ENCODE measurements at regions not wholly inside any gene's neighbourhood (a gene's known extent, or its start where the extent isn't known, plus 50 kb on each side); places are given as distances from the start of the nearest gene placed in this dataset.
"Not testable (repeated sequence)": the region's sequence is repeated elsewhere in the genome, so short reads cannot be mapped to it uniquely, and the experiment has no call there.

- no peaks in the 10 kb centered on the region for H3K36me3 ChIP-seq (ENCODE audit: low read depth)
- no peak overlapping the region for H3K27ac ChIP-seq (ENCODE audit: poor library complexity, severe bottlenecking)
- H3K27me3 ChIP-seq (ENCODE audit: insufficient read depth, poor library complexity, severe bottlenecking): no peaks in the 10 kb centered on the region
- DNase-seq (ENCODE audit: low spot score) (no peak), ATAC-seq (ENCODE audit: low read depth) (no peak)
- no peak overlapping the region for H3K4me3 ChIP-seq (ENCODE audit: severe bottlenecking)
- TF ChIP-seq CTCF (IDR thresholded peaks at IDR 0.05; ENCODE audit: poor library complexity, severe bottlenecking): no peak
- no peaks in the 10 kb centered on the region for H3K4me1 ChIP-seq (ENCODE audit: insufficient read depth, poor library complexity, severe bottlenecking)
- no peaks in the 10 kb centered on the region for H3K9me3 ChIP-seq (ENCODE audit: severe bottlenecking)
Measured at GRCh38 chr11:42806191-42806590, 505.6 kb upstream of the API5 start.

- H3K27ac ChIP-seq (ENCODE audit: poor library complexity, severe bottlenecking): no peak overlapping the region
- H3K36me3 ChIP-seq (ENCODE audit: low read depth): no peaks in the 10 kb centered on the region
- no peaks in the 10 kb centered on the region for H3K9me3 ChIP-seq (ENCODE audit: severe bottlenecking)
- H3K4me3 ChIP-seq (ENCODE audit: severe bottlenecking): no peak overlapping the region
- H3K27me3 ChIP-seq (ENCODE audit: insufficient read depth, poor library complexity, severe bottlenecking): no peaks in the 10 kb centered on the region
- H3K4me1 ChIP-seq (ENCODE audit: insufficient read depth, poor library complexity, severe bottlenecking): no peaks in the 10 kb centered on the region
- no peak for ATAC-seq (ENCODE audit: low read depth)
- no peak for DNase-seq (ENCODE audit: low spot score)
- TF ChIP-seq CTCF (IDR thresholded peaks at IDR 0.05; ENCODE audit: poor library complexity, severe bottlenecking): no peak
Measured at GRCh38 chr11:42812361-42812760, 499.4 kb upstream of the API5 start.

GRCh38 chr11:42812960-42813359, 498.8 kb upstream of the API5 start:
- no peak overlapping the region for H3K4me3 ChIP-seq (ENCODE audit: severe bottlenecking)
- H3K27ac ChIP-seq (ENCODE audit: poor library complexity, severe bottlenecking): no peak overlapping the region
- no peaks in the 10 kb centered on the region for H3K9me3 ChIP-seq (ENCODE audit: severe bottlenecking)
- DNase-seq (ENCODE audit: low spot score) (no peak), ATAC-seq (ENCODE audit: low read depth) (no peak)
- no peak for TF ChIP-seq CTCF (IDR thresholded peaks at IDR 0.05; ENCODE audit: poor library complexity, severe bottlenecking)
- H3K4me1 ChIP-seq (ENCODE audit: insufficient read depth, poor library complexity, severe bottlenecking): no peaks in the 10 kb centered on the region
- H3K36me3 ChIP-seq (ENCODE audit: low read depth): no peaks in the 10 kb centered on the region
- no peaks in the 10 kb centered on the region for H3K27me3 ChIP-seq (ENCODE audit: insufficient read depth, poor library complexity, severe bottlenecking)

GRCh38 chr11:42816471-42816870, 495.3 kb upstream of the API5 start:
- Histone ChIP-seq H3K27ac (ENCODE audit: poor library complexity, severe bottlenecking) (no peak overlapping the region), H3K4me3 (ENCODE audit: severe bottlenecking) (no peak overlapping the region), H3K36me3 (ENCODE audit: low read depth) (no peaks in the 10 kb centered on the region), H3K4me1 (ENCODE audit: insufficient read depth, poor library complexity, severe bottlenecking) (no peaks in the 10 kb centered on the region), H3K27me3 (ENCODE audit: insufficient read depth, poor library complexity, severe bottlenecking) (no peaks in the 10 kb centered on the region), H3K9me3 (ENCODE audit: severe bottlenecking) (no peaks in the 10 kb centered on the region)
- no peak for ATAC-seq (ENCODE audit: low read depth)
- TF ChIP-seq CTCF (IDR thresholded peaks at IDR 0.05; ENCODE audit: poor library complexity, severe bottlenecking): no peak
- no peak for DNase-seq (ENCODE audit: low spot score)

- Histone ChIP-seq H3K36me3 (ENCODE audit: low read depth) (no peaks in the 10 kb centered on the region), H3K27ac (ENCODE audit: poor library complexity, severe bottlenecking) (no peak overlapping the region), H3K9me3 (ENCODE audit: severe bottlenecking) (no peaks in the 10 kb centered on the region), H3K4me1 (ENCODE audit: insufficient read depth, poor library complexity, severe bottlenecking) (no peaks in the 10 kb centered on the region), H3K27me3 (ENCODE audit: insufficient read depth, poor library complexity, severe bottlenecking) (no peaks in the 10 kb centered on the region), H3K4me3 (ENCODE audit: severe bottlenecking) (no peak overlapping the region)
- no peak for TF ChIP-seq CTCF (IDR thresholded peaks at IDR 0.05; ENCODE audit: poor library complexity, severe bottlenecking)
- ATAC-seq (ENCODE audit: low read depth) (no peak), DNase-seq (ENCODE audit: low spot score) (no peak)
Measured at GRCh38 chr11:42819126-42819525, 492.7 kb upstream of the API5 start.

- H3K27ac ChIP-seq (ENCODE audit: poor library complexity, severe bottlenecking); H3K4me1 ChIP-seq (ENCODE audit: insufficient read depth, poor library complexity, severe bottlenecking); H3K27me3 ChIP-seq (ENCODE audit: insufficient read depth, poor library complexity, severe bottlenecking); DNase-seq (ENCODE audit: low spot score); H3K4me3 ChIP-seq (ENCODE audit: severe bottlenecking); H3K36me3 ChIP-seq (ENCODE audit: low read depth); ATAC-seq (ENCODE audit: low read depth); H3K9me3 ChIP-seq (ENCODE audit: severe bottlenecking): not testable (repeated sequence)
Measured at GRCh38 chr11:42822188-42822587, 489.6 kb upstream of the API5 start.
